ENCODE measurements at regions not wholly inside any gene's neighbourhood (a gene's known extent, or its start where the extent isn't known, plus 50 kb on each side); places are given as distances from the start of the nearest gene placed in this dataset.

- no peak overlapping the region for H3K56ac ChIP-seq (replicated peaks; ENCODE audit: insufficient read length, low read depth, low read length)
- H2AK5ac ChIP-seq (ENCODE audit: low read depth, low read length) = no peak overlapping the region
- no peak overlapping the region for H3K23ac ChIP-seq (ENCODE audit: insufficient read length)
- H3K27me3 ChIP-seq (replicated peaks in 1 of 4; ENCODE audit: control insufficient read depth in 3 of 4, extremely low read depth in 1 of 4, insufficient read depth in 3 of 4, low read length in 3 of 4) = no peaks in the 10 kb centered on the region
- no peak overlapping the region for H4K91ac ChIP-seq (replicated peaks; ENCODE audit: insufficient read length, low read length)
- no peak overlapping the region for H3K14ac ChIP-seq (ENCODE audit: insufficient read length)
- FAIRE-seq (no peak), DNase-seq (ENCODE audit: low read depth in 1 of 2, low spot score in 2 of 2) (no peak)
- WGBS, 2 experiments (ENCODE audit: extremely low coverage in 1 of 2, insufficient coverage in 1 of 2, insufficient read length in 1 of 2, insufficient replicate concordance in 2 of 2, low coverage in 1 of 2, low lambda C conversion rate in 2 of 2, missing lambda C conversion rate in 1 of 2) = 94% methylated on average over 2 of the region's 2 CpGs; no CpG with 5 or more reads in 1 of the 2 experiments
- no peak overlapping the region for H3K4ac ChIP-seq (replicated peaks; ENCODE audit: insufficient read length, low read depth, low read length)
- TF ChIP-seq EGR1 (IDR thresholded peaks at IDR 0.05; ENCODE audit: borderline replicate concordance, low read depth, low read length) (no peak), ASH2L (IDR thresholded peaks at IDR 0.05; ENCODE audit: low read length) (no peak), TCF12 (IDR thresholded peaks at IDR 0.05; ENCODE audit: low read depth, low read length) (no peak), ATF2 (IDR thresholded peaks at IDR 0.05; ENCODE audit: low read length) (no peak), ATF3 (IDR thresholded peaks at IDR 0.05; ENCODE audit: insufficient read depth, low read depth, low read length) (no peak), RXRA (IDR thresholded peaks at IDR 0.05; ENCODE audit: insufficient read depth, low read depth, low read length) (no peak), SP4 (IDR thresholded peaks at IDR 0.05; ENCODE audit: low read length) (no peak), CBX5 (IDR thresholded peaks at IDR 0.05; ENCODE audit: low read depth, low read length) (no peak), CREB1 (IDR thresholded peaks at IDR 0.05) (no peak), JUND (IDR thresholded peaks at IDR 0.05; ENCODE audit: low read length) (no peak)
- H3K18ac ChIP-seq (ENCODE audit: extremely low read depth, low read length) = no peak overlapping the region
- CTCF ChIA-PET (ENCODE audit: partially characterized antibody) = no interaction called here
- H4K20me1 ChIP-seq (replicated peaks in 1 of 2; ENCODE audit: control insufficient read depth in 1 of 2, insufficient read depth in 2 of 2, low read length in 2 of 2) = no peaks in the 10 kb centered on the region
- H3K4me1 ChIP-seq (replicated peaks in 1 of 4; ENCODE audit: control insufficient read depth in 3 of 4, insufficient read depth in 4 of 4, low read length in 3 of 4) = no peaks in the 10 kb centered on the region
- no peaks in the 10 kb centered on the region for H3K23me2 ChIP-seq (ENCODE audit: low read depth, low read length)
- no peak overlapping the region for H3K9ac ChIP-seq (replicated peaks in 1 of 4; ENCODE audit: extremely low read depth in 1 of 4, low read depth in 3 of 4, low read length in 3 of 4)
- H2BK12ac ChIP-seq (ENCODE audit: low read depth, low read length) = no peak overlapping the region
- no peaks in the 10 kb centered on the region for H3K36me3 ChIP-seq (ENCODE audit: control insufficient read depth in 2 of 4, insufficient read depth in 4 of 4, low read length in 3 of 4)
- H4K8ac ChIP-seq (ENCODE audit: extremely low read depth, insufficient read depth, low read length) = no peak overlapping the region
- no peak overlapping the region for H3K4me3 ChIP-seq (ENCODE audit: extremely low read depth in 1 of 4, insufficient read depth in 2 of 4, low read depth in 3 of 4, low read length in 4 of 4)
- no peak overlapping the region for H3K27ac ChIP-seq (ENCODE audit: low read depth, low read length)
- H3K79me1 ChIP-seq (ENCODE audit: low read depth, low read length) = no peaks in the 10 kb centered on the region
- no peak overlapping the region for H3K4me2 ChIP-seq (ENCODE audit: insufficient read depth in 1 of 2, low read depth in 2 of 2, low read length in 2 of 2)
- POLR2A ChIA-PET (ENCODE audit: partially characterized antibody) = no interaction called here
- no peak overlapping the region for H2BK5ac ChIP-seq (ENCODE audit: low read depth, low read length)
- no peak overlapping the region for H2BK20ac ChIP-seq (ENCODE audit: low read length)
- no peak overlapping the region for H4K5ac ChIP-seq (ENCODE audit: insufficient read length, low read depth, low read length)
- H2BK120ac ChIP-seq (replicated peaks; ENCODE audit: low read depth, low read length) = no peak overlapping the region
- no peak overlapping the region for H2AFZ ChIP-seq (ENCODE audit: low read length)
- H3K79me2 ChIP-seq (ENCODE audit: control insufficient read depth in 1 of 2, insufficient read depth in 2 of 2, low read length in 2 of 2) = no peaks in the 10 kb centered on the region
- no peak overlapping the region for H2BK15ac ChIP-seq (ENCODE audit: low read length)
- H3K9me3 ChIP-seq (ENCODE audit: insufficient read depth in 2 of 2, low read depth in 1 of 2, low read length in 1 of 2) = no peaks in the 10 kb centered on the region
Observed at GRCh38 chr4:30536231-30536630, 183.9 kb upstream of the PCDH7 start.
